NOMO-1 (cell line): ENCODE measurements at regions not wholly inside any gene's neighbourhood (a gene's known extent, or its start where the extent isn't known, plus 50 kb on each side); places are given as distances from the start of the nearest gene placed in this dataset.
"Not testable (repeated sequence)": the region's sequence is repeated elsewhere in the genome, so short reads cannot be mapped to it uniquely, and the experiment has no call there.

Experiments
- DNase-seq, 2 experiments: peaks; one replicate each; lab custom pipeline; 2025; ENCODE audit not compliant: unreplicated experiment in 2 of 2; lab: John Stamatoyannopoulos, UW

DNA sequence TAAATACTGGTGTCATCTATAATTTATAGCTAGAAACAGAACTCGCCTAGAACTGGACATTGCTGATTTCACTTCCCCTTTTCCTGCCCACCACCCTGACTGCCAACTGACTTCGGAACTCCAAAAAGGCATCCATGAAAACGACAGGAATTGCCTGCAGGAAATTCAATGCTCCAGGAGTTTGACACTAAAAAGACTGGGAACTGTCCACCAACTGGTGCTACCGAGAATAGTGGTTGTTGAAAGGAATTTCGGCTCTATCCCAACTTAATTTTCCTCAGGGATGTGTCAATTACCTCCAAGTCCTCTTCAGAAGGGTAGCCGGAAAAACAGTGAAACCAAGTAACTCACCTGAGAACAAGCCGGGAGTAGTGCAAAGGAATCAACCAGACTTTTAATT, 440.0 kb downstream of the PRELID2 start:
- DNase-seq, result not testable (repeated sequence)

- no peak for DNase-seq
These were observed 441.7 kb downstream of the PRELID2 start for GRCh38 chr5:145393426-145393825.

GRCh38 chr5:145389047-145389446, 446.1 kb downstream of the PRELID2 start:
- no peak for DNase-seq

- no peak for DNase-seq
These were observed 449.9 kb downstream of the PRELID2 start for GRCh38 chr5:145385276-145385675.

DNA sequence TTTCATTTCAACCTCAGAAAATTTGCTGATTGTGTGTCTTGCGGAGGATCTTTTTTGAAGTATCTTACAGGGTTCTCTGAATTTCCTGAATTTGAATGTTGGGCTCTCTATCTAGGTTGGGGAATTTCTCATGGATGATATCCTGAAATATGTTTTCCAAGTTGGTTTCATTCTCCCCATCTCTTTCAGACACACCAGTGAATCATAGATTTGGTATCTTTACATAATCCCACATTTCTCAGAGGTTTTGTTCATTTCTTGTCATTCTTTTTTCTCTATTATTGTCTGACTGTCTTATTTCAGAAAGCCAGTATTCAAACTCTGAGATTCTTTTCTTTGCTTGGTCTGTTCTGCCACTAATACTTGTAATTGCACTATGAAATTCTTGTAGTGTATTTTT, 456.9 kb downstream of the PRELID2 start:
- DNase-seq, result no peak

DNA sequence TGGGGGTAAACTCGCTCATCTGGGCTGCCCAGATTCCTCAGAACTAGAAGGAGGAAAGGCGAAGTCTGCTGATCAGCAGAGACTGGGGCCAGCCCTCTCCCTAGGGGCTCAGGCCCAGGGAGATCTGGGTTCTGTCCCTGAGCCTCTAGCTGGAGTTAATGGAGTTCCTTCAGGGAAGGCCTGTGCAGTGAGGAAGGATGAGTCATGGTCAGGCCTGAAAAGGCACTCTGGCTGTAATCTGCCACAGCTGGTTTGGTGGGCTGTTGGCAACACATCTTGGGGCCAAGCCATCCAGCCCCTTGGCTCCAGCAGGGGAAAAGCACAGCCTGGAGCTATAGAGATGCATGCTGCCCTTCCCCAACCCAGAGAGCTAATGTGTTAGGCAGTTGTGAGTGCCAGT, 459.6 kb downstream of the PRELID2 start:
- no peak for DNase-seq

DNA sequence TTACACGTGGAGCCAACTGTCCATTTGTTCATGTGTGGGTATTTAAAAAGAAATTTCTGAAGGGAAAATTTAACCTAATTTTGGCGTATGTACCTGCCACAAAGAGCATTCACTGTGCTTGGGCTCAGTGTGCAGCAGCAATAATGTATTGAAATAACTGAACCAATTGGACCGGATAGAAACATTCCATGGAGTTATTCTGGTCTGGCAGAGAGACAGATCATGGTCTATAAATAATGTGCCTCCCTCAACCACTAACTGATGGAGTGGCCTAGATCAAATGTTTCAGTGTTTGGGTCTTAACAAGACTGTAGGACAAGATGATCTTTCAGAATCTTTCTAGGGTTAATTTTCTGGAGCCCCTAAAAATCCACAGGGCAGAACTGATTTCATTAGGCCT, 469.7 kb downstream of the PRELID2 start:
- DNase-seq, result no peak

DNA sequence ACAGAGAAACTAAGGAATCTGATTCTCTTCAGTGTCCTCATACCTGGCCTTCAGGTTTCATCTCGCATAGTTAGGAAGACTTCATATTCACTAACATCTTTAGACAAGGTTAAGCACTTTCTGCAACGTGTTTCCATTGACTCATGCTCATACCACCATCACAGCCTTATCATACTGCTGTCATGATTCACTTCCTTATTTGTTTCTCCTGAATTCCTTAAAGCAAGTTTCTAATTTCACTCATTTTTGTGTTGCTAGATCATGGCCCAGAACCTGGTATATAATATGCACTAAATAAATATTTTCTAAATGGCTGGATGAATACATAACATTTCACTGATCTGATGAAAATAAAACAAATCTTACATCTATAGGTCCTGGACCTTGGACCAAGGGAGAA, 472.9 kb downstream of the PRELID2 start:
- DNase-seq, result no peak

GRCh38 chr5:145360936-145361335, 474.2 kb downstream of the PRELID2 start:
- no peak for DNase-seq

DNA sequence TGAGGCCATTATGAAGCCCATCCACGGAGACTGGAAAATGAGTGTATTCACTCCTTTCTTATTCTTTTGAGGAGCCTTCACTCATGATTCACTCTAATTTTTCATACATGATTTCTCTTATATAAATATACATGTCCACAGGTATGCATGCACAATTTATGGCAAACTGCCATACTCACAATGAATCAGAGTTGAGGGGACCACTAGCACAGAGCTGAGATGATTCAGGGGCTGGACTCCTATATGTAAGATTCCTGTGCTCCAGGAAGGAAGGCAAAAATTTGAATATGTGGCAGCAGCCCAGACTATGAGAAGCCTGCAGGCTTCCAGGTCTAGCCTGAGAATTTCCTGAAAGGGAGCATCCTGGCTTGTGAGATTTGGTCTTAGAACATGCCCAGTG, 484.6 kb downstream of the PRELID2 start:
- no peak for DNase-seq

DNA sequence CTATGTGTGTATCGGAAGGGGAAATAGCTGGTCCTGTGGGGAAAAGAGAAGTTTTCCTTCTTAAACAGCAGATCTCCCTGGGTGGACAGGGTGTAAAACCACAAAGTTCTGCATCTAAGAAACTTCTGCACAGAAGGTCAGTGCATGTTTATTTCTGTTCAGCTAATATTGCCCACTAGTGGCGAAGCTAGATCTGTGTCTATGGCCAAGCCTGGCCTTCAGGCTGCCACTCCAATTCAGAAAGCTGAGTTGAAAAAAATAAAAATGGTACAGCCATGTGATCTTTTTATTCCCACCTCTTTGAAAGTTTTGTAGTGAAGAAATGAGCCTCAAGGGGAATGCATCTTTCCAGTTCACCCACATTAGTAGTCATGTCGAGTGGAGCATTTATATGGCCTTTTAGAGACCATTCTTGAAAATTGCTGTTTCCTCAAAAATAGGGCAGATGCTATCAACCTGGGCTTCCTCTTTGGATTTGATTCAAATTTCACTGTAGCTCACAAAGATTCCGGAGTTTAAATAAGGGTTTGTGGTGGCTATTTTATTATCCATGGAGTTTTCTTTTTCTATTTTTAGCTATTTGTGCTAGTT, 488.0 kb downstream of the PRELID2 start:
- DNase-seq, result no peak

DNA sequence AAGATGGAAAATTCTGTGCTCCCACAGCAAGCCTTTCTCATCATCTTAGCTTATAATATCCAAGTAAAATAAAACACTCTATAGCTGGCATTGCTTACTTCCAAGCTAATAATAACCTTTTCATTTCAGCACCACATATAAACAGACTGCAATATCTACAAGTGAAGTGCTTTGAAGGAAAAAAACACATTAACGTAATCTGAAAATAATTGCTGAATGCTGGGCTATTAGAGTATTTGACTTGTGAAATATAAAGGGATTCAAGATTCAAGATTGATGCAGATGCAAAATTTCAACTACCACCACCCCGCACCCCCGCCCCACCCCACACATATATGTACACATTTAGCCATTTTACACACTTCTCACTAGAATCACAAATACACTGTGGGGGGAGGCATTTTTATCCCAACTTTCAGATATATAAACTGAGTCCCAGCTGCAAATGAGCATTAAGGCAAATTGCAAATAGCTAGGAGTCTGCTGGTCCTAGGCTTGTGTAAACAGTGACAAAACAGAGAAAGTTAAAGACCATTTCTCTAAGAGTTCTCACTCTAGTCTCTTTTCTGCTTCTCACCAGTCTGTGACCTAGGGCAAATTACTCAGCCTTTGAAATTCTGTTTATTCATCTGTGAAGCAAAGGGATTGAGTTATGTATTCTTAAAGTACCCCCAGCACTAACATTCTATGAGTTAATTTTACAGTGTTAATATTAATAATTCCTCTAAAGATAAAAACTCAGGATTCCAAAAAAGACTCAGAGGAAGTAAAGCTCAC, 489.4 kb downstream of the PRELID2 start:
- DNase-seq, result no peak

- no peak for DNase-seq
These were observed 493.3 kb downstream of the PRELID2 start for GRCh38 chr5:145341842-145342241.

GRCh38 chr5:145340099-145340498, 495.0 kb downstream of the PRELID2 start:
- DNase-seq, result no peak

- no peak for DNase-seq
These were observed 510.2 kb downstream of the PRELID2 start for GRCh38 chr5:145324767-145325479.

DNA sequence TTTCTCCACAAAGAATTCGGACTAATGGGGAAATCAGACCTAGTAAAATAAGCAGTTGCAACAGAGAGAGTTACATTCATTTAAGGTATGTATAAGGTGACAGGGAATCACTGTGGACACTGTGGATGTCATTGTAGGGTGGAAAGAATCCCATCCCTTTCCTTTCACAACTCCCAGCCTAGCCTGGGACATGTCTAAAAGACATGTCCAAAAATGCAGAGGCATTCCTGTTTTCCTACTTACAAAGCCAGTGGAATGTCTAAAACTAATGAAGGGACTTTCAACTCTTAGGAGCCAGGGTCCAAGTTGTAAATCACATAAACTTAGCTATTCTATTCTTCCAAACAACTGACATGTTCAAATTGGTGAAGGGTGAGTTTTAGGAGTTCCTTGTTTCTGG, 511.0 kb downstream of the PRELID2 start:
- no peak for DNase-seq

GRCh38 chr5:145316282-145316681, 518.9 kb downstream of the PRELID2 start:
- DNase-seq, result no peak

DNA sequence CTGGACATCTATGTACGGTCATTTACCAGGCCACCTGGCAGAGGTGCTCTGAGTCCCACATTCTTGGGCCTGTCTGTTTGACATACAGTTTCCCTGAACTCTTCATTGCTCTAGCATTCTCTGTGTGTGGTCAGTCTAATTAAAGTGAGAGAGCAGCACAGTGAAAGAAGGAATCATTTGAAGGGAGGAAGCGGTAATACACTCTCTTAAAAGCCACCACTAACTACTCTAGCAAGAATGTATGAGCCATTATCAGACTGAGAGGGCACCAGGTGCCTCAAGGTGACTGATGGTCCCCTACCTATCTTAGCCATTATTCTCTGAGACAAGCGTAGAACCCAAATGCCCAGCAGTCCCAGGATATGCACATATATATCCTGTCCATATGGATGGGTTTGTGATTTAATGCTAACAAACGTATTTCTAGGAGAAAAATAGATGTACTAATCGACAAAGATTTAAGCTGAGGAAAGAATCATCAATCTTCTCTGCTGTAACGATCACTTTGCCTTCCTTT, 527.2 kb downstream of the PRELID2 start:
- no peak for DNase-seq

DNA sequence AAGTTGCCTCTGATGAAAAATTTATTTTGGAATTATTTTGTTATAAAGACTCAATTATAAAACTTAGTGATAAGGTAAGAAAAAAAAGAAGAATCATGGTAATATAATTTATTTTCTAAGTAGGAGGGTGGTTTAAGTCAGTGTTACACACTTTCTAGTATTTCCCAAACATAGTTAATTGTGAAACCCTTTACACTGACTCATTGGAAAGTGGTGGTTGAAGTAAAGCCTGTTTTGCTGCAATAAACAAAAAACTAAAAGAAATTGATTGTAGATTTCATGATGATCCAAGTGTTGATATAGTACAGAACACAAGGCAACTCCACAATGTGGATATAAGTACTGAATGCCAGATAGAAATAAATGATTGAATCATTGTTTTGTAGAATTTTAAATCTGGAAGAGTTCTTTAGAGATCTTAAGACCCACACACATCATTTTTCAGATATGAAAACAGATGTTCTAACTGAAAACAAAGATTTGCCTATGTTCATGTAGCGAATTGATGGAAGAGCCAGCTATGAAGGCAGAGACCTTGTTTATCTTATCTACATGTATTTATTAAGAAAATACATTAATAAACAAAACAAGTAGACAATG, 539.8 kb downstream of the PRELID2 start:
- no peak for DNase-seq

DNA sequence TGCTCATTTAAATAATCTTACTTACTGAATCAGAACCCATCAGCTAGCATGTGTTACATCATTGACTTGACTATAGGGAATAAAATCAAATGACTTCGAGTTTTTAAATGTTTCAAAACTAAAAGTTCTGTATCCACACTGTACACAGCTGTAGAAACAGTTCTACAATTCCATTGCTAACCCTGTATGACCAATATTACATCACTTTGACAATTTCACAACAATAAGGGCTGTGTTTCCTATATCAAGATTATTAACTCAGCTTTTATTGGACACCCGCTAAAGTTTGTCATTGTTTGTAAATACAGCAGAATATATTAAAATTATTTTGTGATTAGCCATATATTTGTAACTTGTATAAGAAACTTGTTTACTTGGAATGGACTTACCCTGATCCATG, 540.8 kb downstream of the PRELID2 start:
- no peak for DNase-seq

GRCh38 chr5:145293716-145294115, 541.4 kb downstream of the PRELID2 start:
- DNase-seq, result no peak
